ENCODE measurements at regions not wholly inside any gene's neighbourhood (a gene's known extent, or its start where the extent isn't known, plus 50 kb on each side); places are given as distances from the start of the nearest gene placed in this dataset.

- TF ChIP-seq, protein P1, sequence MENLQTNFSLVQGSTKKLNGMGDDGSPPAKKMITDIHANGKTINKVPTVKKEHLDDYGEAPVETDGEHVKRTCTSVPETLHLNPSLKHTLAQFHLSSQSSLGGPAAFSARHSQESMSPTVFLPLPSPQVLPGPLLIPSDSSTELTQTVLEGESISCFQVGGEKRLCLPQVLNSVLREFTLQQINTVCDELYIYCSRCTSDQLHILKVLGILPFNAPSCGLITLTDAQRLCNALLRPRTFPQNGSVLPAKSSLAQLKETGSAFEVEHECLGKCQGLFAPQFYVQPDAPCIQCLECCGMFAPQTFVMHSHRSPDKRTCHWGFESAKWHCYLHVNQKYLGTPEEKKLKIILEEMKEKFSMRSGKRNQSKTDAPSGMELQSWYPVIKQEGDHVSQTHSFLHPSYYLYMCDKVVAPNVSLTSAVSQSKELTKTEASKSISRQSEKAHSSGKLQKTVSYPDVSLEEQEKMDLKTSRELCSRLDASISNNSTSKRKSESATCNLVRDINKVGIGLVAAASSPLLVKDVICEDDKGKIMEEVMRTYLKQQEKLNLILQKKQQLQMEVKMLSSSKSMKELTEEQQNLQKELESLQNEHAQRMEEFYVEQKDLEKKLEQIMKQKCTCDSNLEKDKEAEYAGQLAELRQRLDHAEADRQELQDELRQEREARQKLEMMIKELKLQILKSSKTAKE (IDR thresholded peaks at IDR 0.05; ENCODE audit: low read depth, poor library complexity, severe bottlenecking) = no peak
- TF ChIP-seq CBFB (IDR thresholded peaks at IDR 0.05; ENCODE audit: low read depth) (no peak), MEF2A (IDR thresholded peaks at IDR 0.05; ENCODE audit: insufficient read depth, low read depth, low read length) (no peak), KDM1A (IDR thresholded peaks at IDR 0.05; ENCODE audit: borderline replicate concordance) (no peak)
Observed at GRCh38 chr5:74111764-74112163, 485.8 kb downstream of the ARHGEF28 start (continued).

- ATAC-seq (no peak), FAIRE-seq (no peak), DNase-seq (ENCODE audit: low read depth, low spot score) (no peak)
- Histone ChIP-seq H4K20me1 (ENCODE audit: control insufficient read depth, insufficient read depth) (no peaks in the 10 kb centered on the region), H3K4me3 (no peak overlapping the region), H3K4me2 (ENCODE audit: control insufficient read depth, insufficient read depth) (no peak overlapping the region), H3K9me3 (replicated peaks; ENCODE audit: control insufficient read depth, insufficient read depth, low read length) (no peaks in the 10 kb centered on the region), H3K36me3 (ENCODE audit: control insufficient read depth in 2 of 2, insufficient read depth in 2 of 2, low read length in 1 of 2) (no peaks in the 10 kb centered on the region), H3K4me1 (ENCODE audit: control insufficient read depth, insufficient read depth, low read length) (no peaks in the 10 kb centered on the region), H3K27me3 (replicated peaks in 1 of 2; ENCODE audit: control insufficient read depth in 2 of 2, insufficient read depth in 2 of 2, low read length in 1 of 2) (no peaks in the 10 kb centered on the region; a peak in 1 of 4 replicates), H2AFZ (ENCODE audit: control insufficient read depth, low read depth, low read length) (no peak overlapping the region), H3K9ac (ENCODE audit: control insufficient read depth, insufficient read depth, low read length) (no peak overlapping the region), H3K27ac (ENCODE audit: control insufficient read depth, insufficient read depth) (no peak overlapping the region), H3K79me2 (ENCODE audit: control insufficient read depth, insufficient read depth, low read length) (no peaks in the 10 kb centered on the region)
- POLR2A ChIA-PET = no interaction called here
- SMC1A ChIA-PET (ENCODE audit: uncharacterized antibody, unreplicated experiment) = interaction anchor here (1.2 to 1.9 kb wide), 3 partner anchors 13 to 536 kb away, joined by 3 to 6 read pairs (median 4); no protein-coding TSS in a partner anchor
- in situ Hi-C loops (cut with MboI) (no loop called here), intact Hi-C loops (cut with micrococcal nuclease; ENCODE audit: unreplicated experiment) (no loop called here)
- BruUV-seq (replicated peaks) = no TSS peak
- RAD21 ChIA-PET (ENCODE audit: unreplicated experiment) = no interaction called here
- CTCF ChIA-PET = no interaction called here
- 22% methylated on average over 4 of the region's 4 CpGs for WGBS (ENCODE audit: insufficient coverage, insufficient replicate concordance, low lambda C conversion rate, missing lambda C conversion rate)
- TF ChIP-seq BCLAF1 (IDR thresholded peaks at IDR 0.05) (no peak), PAX5 (IDR thresholded peaks at IDR 0.05; ENCODE audit: borderline replicate concordance, low read depth, low read length) (no peak), SMARCA5 (IDR thresholded peaks at IDR 0.05) (no peak), HDAC6 (IDR thresholded peaks at IDR 0.05; ENCODE audit: unreplicated experiment) (no peak), ATF7 (IDR thresholded peaks at IDR 0.05; ENCODE audit: low read depth) (no peak), RCOR1 (conservative IDR thresholded peaks at IDR 0.05; ENCODE audit: low read depth, low read length) (no peak), MEF2A (IDR thresholded peaks at IDR 0.05; ENCODE audit: insufficient read depth, low read depth, low read length) (no peak), ZBED1 (IDR thresholded peaks at IDR 0.05; ENCODE audit: borderline replicate concordance) (no peak), RBBP5 (conservative IDR thresholded peaks at IDR 0.05) (no peak), DPF2 (IDR thresholded peaks at IDR 0.05) (no peak), SREBF1 (IDR thresholded peaks at IDR 0.05; ENCODE audit: low read length) (no peak), E4F1 (IDR thresholded peaks at IDR 0.05; ENCODE audit: borderline replicate concordance, partially characterized antibody) (no peak), KAT2A (conservative IDR thresholded peaks at IDR 0.05; ENCODE audit: control insufficient read depth, low read depth, low read length) (no peak)
- TF ChIP-seq, protein P2, sequence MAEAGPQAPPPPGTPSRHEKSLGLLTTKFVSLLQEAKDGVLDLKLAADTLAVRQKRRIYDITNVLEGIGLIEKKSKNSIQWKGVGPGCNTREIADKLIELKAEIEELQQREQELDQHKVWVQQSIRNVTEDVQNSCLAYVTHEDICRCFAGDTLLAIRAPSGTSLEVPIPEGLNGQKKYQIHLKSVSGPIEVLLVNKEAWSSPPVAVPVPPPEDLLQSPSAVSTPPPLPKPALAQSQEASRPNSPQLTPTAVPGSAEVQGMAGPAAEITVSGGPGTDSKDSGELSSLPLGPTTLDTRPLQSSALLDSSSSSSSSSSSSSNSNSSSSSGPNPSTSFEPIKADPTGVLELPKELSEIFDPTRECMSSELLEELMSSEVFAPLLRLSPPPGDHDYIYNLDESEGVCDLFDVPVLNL (IDR thresholded peaks at IDR 0.05; ENCODE audit: low read depth, low read length) = no peak
Observed at GRCh38 chr5:74109344-74109743, 483.3 kb downstream of the ARHGEF28 start.
